ENCODE measurements at regions not wholly inside any gene's neighbourhood (a gene's known extent, or its start where the extent isn't known, plus 50 kb on each side); places are given as distances from the start of the nearest gene placed in this dataset.

GRCh38 chr1:170461291-170461747 lies 70.6 kb upstream of the GORAB start:
- FAIRE-seq = no peak

- no peak for FAIRE-seq
These were observed 70.1 kb upstream of the GORAB start for GRCh38 chr1:170461762-170462384.

GRCh38 chr1:170470121-170470520 lies 61.8 kb upstream of the GORAB start:
- FAIRE-seq = no peak

GRCh38 chr1:170471398-170472053 lies 60.4 kb upstream of the GORAB start:
- FAIRE-seq = no peak

- FAIRE-seq = no peak
These were observed 51.0 kb upstream of the GORAB start for GRCh38 chr1:170481000-170481399.
